AG04450 (cell line): ENCODE measurements at regions not wholly inside any gene's neighbourhood (a gene's known extent, or its start where the extent isn't known, plus 50 kb on each side); places are given as distances from the start of the nearest gene placed in this dataset.

Source experiments
- CTCF ChIA-PET: fragments of 300-600, 350-600 bp; formaldehyde crosslinking; extraction: SDS; loops from one replicate; lab custom pipeline; 2022; ENCODE audit warnings: antibody characterized with exemption, inconsistent platforms; lab: Charles Lee
- POLR2A ChIA-PET: fragments of 350-600 bp; formaldehyde crosslinking; extraction: SDS; loops from one replicate; lab custom pipeline; 2021; ENCODE audit warnings: antibody characterized with exemption, inconsistent platforms; lab: Yijun Ruan, JAX
- DNase-seq: peaks from one replicate; pipeline ENCODE4 v3.0.0-alpha.2; 2011; ENCODE audit warnings: low read depth, low spot score
- H3K27ac ChIP-seq: one replicate; pipeline ENCODE4 v1.5.1; 2012; ENCODE audit warnings: low read depth, low read length, control low read depth
- H3K27me3 ChIP-seq: one replicate; pipeline ENCODE4 v1.6.0; 2012; ENCODE audit warnings: low read length; ENCODE audit not compliant: control insufficient read depth, insufficient read depth
- H3K4me3 ChIP-seq: 2 replicates; pipeline ENCODE4 v1.5.1; 2011; ENCODE audit warnings: mild to moderate bottlenecking, low read depth, low read length, control low read depth
- H3K9me3 ChIP-seq: 2 replicates; pipeline ENCODE4 v1.5.1; 2012; ENCODE audit warnings: low read length; ENCODE audit not compliant: control insufficient read depth, insufficient read depth
- TF ChIP-seq, protein P1 (sequence below): IDR thresholded peaks from 2 replicates; pipeline ENCODE4 v1.5.1; 2011; ENCODE audit warnings: low read depth, low read length, control low read depth, inconsistent platforms

DNA sequence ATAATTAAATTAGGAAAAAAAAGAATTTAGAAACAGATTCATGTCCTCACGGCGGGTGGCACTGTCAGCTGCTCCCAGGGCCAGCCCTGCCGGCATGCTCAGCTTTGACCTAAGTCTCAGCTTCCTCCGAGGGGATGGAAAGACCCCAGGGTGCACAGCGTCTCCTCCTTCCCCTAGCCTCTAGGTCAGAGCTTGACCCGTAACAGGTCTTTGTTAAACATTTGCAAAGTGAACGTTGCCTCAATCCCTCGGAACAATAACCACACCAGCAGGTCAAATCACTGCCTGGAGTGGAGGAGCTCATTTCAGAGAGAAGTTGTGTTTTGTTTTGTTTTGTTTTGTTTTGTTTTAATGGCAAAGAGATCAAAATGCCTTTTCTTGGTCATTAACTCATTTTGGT, 171.3 kb downstream of the TMEM18 start:
- ChIA-PET CTCF (no interaction called here), POLR2A (no interaction called here)
- DNase-seq: no peak
- Histone ChIP-seq H3K27me3 (no peaks in the 10 kb centered on the region), H3K27ac (no peak overlapping the region), H3K4me3 (no peak overlapping the region), H3K9me3 (peaks cover 72% of the 10 kb centered on the region)
- TF ChIP-seq, protein P1, sequence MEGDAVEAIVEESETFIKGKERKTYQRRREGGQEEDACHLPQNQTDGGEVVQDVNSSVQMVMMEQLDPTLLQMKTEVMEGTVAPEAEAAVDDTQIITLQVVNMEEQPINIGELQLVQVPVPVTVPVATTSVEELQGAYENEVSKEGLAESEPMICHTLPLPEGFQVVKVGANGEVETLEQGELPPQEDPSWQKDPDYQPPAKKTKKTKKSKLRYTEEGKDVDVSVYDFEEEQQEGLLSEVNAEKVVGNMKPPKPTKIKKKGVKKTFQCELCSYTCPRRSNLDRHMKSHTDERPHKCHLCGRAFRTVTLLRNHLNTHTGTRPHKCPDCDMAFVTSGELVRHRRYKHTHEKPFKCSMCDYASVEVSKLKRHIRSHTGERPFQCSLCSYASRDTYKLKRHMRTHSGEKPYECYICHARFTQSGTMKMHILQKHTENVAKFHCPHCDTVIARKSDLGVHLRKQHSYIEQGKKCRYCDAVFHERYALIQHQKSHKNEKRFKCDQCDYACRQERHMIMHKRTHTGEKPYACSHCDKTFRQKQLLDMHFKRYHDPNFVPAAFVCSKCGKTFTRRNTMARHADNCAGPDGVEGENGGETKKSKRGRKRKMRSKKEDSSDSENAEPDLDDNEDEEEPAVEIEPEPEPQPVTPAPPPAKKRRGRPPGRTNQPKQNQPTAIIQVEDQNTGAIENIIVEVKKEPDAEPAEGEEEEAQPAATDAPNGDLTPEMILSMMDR: no peak

DNA sequence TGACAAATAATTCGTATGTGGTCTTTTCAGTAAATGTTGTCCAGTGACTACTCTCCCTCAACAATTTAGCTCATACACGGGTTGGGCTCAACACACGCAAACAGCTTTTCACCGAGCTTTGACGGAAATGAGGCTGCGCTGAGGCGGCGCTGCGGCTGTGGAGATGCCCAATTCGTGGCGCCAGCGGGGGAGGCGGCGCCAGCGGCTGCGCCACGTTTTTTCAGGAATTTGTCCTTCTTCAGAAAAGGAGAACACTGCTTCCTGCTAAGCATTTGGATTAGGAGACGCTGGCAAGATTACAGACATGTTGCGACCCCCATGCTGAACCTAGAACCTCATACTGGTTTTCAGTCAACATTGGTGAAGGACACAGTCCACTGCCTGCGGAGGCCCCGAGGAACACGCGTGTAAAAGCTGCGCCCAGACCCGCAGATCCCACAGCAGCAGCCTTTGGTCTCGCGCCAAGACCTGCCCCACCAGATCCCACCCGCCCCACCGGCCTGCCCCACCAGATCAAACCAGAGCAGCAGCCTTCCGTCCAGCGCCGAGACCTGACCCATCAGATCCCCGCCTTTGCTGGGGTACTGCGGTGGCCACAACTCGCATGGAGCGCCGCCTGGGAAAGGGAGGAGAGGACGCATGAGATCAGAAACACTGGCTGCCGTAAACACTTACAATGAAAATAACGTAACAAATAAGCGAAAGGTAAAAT, 173.8 kb downstream of the TMEM18 start:
- ChIA-PET POLR2A (no interaction called here), CTCF (no interaction called here)
- DNase-seq: no peak
- TF ChIP-seq, protein P1: no peak
- Histone ChIP-seq H3K9me3 (peaks cover 70% of the 10 kb centered on the region), H3K27me3 (no peaks in the 10 kb centered on the region), H3K4me3 (no peak overlapping the region), H3K27ac (no peak overlapping the region)

DNA sequence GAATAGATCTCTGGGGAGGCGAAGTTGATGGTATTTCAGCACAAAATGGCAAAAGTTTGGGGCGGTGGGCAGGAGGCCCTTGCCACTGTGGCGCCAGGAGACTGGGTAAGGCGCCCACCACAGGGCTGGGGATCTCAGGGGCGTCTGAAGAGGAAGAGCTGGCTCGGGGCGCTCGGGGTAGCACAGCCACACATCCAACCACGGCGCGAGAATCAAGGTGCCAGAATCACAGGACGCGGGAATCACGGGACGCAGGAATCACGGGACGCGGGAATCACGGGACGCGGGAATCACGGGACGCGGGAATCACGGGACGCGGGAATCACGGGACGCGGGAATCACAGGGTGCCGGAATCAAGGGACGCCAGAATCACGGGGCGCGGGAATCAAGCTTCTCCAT, 174.4 kb downstream of the TMEM18 start:
- no peak for DNase-seq
- no peaks in the 10 kb centered on the region for H3K27me3 ChIP-seq
- peaks cover 70% of the 10 kb centered on the region for H3K9me3 ChIP-seq
- no peak overlapping the region for H3K27ac ChIP-seq
- ChIA-PET POLR2A (no interaction called here), CTCF (no interaction called here)
- no peak overlapping the region for H3K4me3 ChIP-seq
- TF ChIP-seq, protein P1: no peak

DNA sequence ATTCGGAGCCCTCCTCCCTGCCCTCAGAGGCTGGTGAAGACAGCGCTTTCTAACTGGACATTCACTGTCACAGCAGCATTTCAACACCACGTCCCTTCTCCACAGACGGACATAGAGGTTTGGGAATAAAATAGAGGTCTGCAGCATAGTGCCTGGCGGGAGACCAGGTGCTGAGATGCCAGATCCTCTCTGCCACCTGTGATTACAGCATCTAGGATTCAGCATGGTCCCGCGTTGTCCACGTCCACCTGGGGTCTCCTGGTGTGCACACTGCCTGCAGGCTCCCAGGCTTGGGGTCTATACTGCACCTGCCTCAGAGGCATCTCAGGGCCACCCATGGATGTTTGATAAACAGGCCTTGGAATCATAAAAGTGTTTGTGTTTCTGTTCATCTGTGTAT, 175.5 kb downstream of the TMEM18 start:
- CTCF ChIA-PET: no interaction called here
- H3K9me3 ChIP-seq: peaks cover 73% of the 10 kb centered on the region
- no peak for DNase-seq
- no peak overlapping the region for H3K27ac ChIP-seq
- no peak overlapping the region for H3K4me3 ChIP-seq
- TF ChIP-seq, protein P1: no peak
- POLR2A ChIA-PET: no interaction called here
- no peaks in the 10 kb centered on the region for H3K27me3 ChIP-seq

DNA sequence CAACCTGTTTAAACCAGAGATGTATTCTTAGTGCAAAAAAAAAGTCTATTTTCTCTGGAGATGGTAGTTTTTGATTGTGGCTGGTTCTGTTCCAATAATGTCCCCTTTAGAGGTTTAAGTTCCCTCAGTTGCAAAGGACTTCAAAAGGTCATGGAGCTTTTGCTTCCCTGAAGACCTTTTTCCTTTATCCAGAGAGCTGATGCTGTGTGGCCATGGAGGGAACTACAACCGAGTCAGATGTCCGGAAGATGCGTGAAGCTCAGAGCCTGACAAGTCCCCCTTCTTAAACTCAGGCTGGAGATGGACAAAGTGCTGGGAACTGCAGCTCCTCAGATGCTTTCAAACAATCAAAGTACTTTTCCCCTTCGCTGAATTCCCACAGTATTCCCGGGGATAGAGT, 176.1 kb downstream of the TMEM18 start:
- DNase-seq: no peak
- Histone ChIP-seq H3K9me3 (peaks cover 73% of the 10 kb centered on the region), H3K4me3 (no peak overlapping the region), H3K27ac (no peak overlapping the region), H3K27me3 (no peaks in the 10 kb centered on the region)
- POLR2A ChIA-PET: no interaction called here
- TF ChIP-seq, protein P1: no peak
- CTCF ChIA-PET: no interaction called here
